HCT116 (cell line): ENCODE measurements at regions not wholly inside any gene's neighbourhood (a gene's known extent, or its start where the extent isn't known, plus 50 kb on each side); places are given as distances from the start of the nearest gene placed in this dataset.

Experiments used
- CTCF ChIP-seq, 3 experiments: fragments of 200-600 bp in 1 of 3; sonication (generic) in 1 of 3; IDR thresholded peaks in 2 of 3; conservative IDR thresholded peaks in 1 of 3; 2 replicates each; pipeline ENCODE4 v1.5.1; 2012 to 2017; ENCODE audit warnings: low read depth in 2 of 3, low read length in 2 of 3, antibody characterized with exemption in 1 of 3, borderline replicate concordance in 1 of 3, control low read depth in 1 of 3, mild to moderate bottlenecking in 1 of 3, mixed read lengths in 1 of 3, mixed run types in 1 of 3, moderate library complexity in 1 of 3; ENCODE audit not compliant: insufficient read depth in 1 of 3
- POLR2AphosphoS5 ChIP-seq: IDR thresholded peaks from 2 replicates; pipeline ENCODE4 v1.6.1; 2011; ENCODE audit warnings: mild to moderate bottlenecking, low read depth, low read length, moderate library complexity
- SIN3A ChIP-seq: IDR thresholded peaks from 2 replicates; pipeline ENCODE4 v1.6.1; 2012; ENCODE audit warnings: low read depth
- SP1 ChIP-seq: IDR thresholded peaks from 2 replicates; pipeline ENCODE4 v1.6.1; 2012; ENCODE audit warnings: low read depth
- TF ChIP-seq, protein P1 (sequence below): IDR thresholded peaks from 2 replicates; pipeline ENCODE4 v1.6.1; 2012

DNA sequence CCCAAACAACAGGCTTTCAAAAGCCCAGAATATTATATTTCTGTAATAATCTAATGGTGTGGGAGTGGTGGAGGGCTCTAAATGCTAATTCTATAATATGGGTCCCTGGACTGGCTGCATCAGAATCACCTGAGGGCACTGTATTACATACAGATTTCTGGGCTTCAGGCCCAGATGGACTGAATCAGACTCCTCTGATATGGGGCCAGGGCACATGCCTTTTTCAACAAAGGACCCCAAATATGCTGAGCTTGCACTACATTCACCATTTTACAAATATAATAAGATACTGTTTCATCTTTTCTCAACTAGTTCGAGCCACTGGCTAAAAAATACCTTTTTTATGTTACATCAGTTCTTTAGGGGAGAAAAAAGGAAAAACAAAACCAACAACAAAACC lies 309.7 kb downstream of the MAP2K6 start:
- TF ChIP-seq SP1 (no peak), CTCF (IDR thresholded peaks at IDR 0.05 in 2 of 3, conservative IDR thresholded peaks at IDR 0.05 in 1 of 3; ENCODE audit: borderline replicate concordance in 1 of 3, insufficient read depth in 1 of 3, low read depth in 2 of 3, low read length in 2 of 3) (no peak), POLR2AphosphoS5 (no peak), SIN3A (no peak)
- TF ChIP-seq, protein P1, sequence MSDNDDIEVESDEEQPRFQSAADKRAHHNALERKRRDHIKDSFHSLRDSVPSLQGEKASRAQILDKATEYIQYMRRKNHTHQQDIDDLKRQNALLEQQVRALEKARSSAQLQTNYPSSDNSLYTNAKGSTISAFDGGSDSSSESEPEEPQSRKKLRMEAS = no peak
